COLO829 (cell line): ENCODE measurements at regions not wholly inside any gene's neighbourhood (a gene's known extent, or its start where the extent isn't known, plus 50 kb on each side); places are given as distances from the start of the nearest gene placed in this dataset.

Experiments
- DNase-seq: peaks from one replicate; pipeline ENCODE4 v3.0.0; 2012; ENCODE audit warnings: low spot score

- DNase-seq, result no peak
Observed at GRCh38 chr5:22986281-22986680, 133.1 kb upstream of the CDH12 start.

- no peak for DNase-seq
Observed at GRCh38 chr5:22985446-22985845, 132.3 kb upstream of the CDH12 start.

GRCh38 chr5:22970956-22971618 lies 117.9 kb upstream of the CDH12 start:
- no peak for DNase-seq

- DNase-seq, result no peak
Observed at GRCh38 chr5:22970491-22970890, 117.3 kb upstream of the CDH12 start.

- no peak for DNase-seq
Observed at GRCh38 chr5:22968386-22968785, 115.2 kb upstream of the CDH12 start.

- DNase-seq, result no peak
Observed at GRCh38 chr5:22965960-22966359, 112.8 kb upstream of the CDH12 start.

- no peak for DNase-seq
Observed at GRCh38 chr5:22964632-22965031, 111.5 kb upstream of the CDH12 start.

- DNase-seq, result no peak
Observed at GRCh38 chr5:22958462-22959262, 105.5 kb upstream of the CDH12 start.

- no peak for DNase-seq
Observed at GRCh38 chr5:22947921-22948320, 94.8 kb upstream of the CDH12 start.

- DNase-seq, result no peak
Observed at GRCh38 chr5:22938362-22938761, 85.2 kb upstream of the CDH12 start.

- DNase-seq, result no peak
Observed at GRCh38 chr5:22928821-22929482, 75.8 kb upstream of the CDH12 start.

- no peak for DNase-seq
Observed at GRCh38 chr5:22926574-22926973, 73.4 kb upstream of the CDH12 start.

- no peak for DNase-seq
Observed at GRCh38 chr5:22918511-22918910, 65.4 kb upstream of the CDH12 start.

GRCh38 chr5:22916393-22916792 lies 63.2 kb upstream of the CDH12 start:
- DNase-seq, result no peak

GRCh38 chr5:22911019-22911418 lies 57.9 kb upstream of the CDH12 start:
- no peak for DNase-seq

GRCh38 chr5:22910523-22910922 lies 57.4 kb upstream of the CDH12 start:
- no peak for DNase-seq

- DNase-seq, result no peak
Observed at GRCh38 chr5:22908586-22908985, 55.4 kb upstream of the CDH12 start.

- DNase-seq, result no peak
Observed at GRCh38 chr5:22908129-22908528, 55.0 kb upstream of the CDH12 start.
